GM10266 (cell line): ENCODE measurements at regions not wholly inside any gene's neighbourhood (a gene's known extent, or its start where the extent isn't known, plus 50 kb on each side); places are given as distances from the start of the nearest gene placed in this dataset.
"Not testable (repeated sequence)": the region's sequence is repeated elsewhere in the genome, so short reads cannot be mapped to it uniquely, and the experiment has no call there.

Experiments
- DNase-seq: peaks from one replicate; pipeline ENCODE4 v3.0.0; 2012; ENCODE audit errors: extremely low spot score
- CTCF ChIP-seq: IDR thresholded peaks from 2 replicates; pipeline ENCODE4 v1.5.1; 2012; ENCODE audit warnings: mild to moderate bottlenecking, low read depth; ENCODE audit not compliant: control insufficient read depth, insufficient read depth; ENCODE audit errors: missing control alignments

- TF ChIP-seq CTCF, result no peak
- DNase-seq, result no peak
Measured at GRCh38 chr3:126287171-126287535, 70.1 kb downstream of the KLF15 start.

- no peak for DNase-seq
- TF ChIP-seq CTCF, result no peak
Measured at GRCh38 chr3:126285369-126285768, 71.8 kb downstream of the KLF15 start.

- DNase-seq, result no peak
- no peak for TF ChIP-seq CTCF
Measured at GRCh38 chr3:126284258-126284904, 72.8 kb downstream of the KLF15 start.

GRCh38 chr3:126283651-126284050, 73.6 kb downstream of the KLF15 start:
- not testable (repeated sequence) for DNase-seq

GRCh38 chr3:126279853-126280252, 77.4 kb downstream of the KLF15 start:
- DNase-seq, result no peak
- TF ChIP-seq CTCF, result no peak

- no peak for TF ChIP-seq CTCF
- DNase-seq, result no peak
Measured at GRCh38 chr3:126277629-126278378, 79.4 kb downstream of the KLF15 start.

- no peak for TF ChIP-seq CTCF
- DNase-seq, result no peak
Measured at GRCh38 chr3:126275620-126275904, 81.6 kb downstream of the KLF15 start.
